IMR-90 (cell line): ENCODE measurements at regions not wholly inside any gene's neighbourhood (a gene's known extent, or its start where the extent isn't known, plus 50 kb on each side); places are given as distances from the start of the nearest gene placed in this dataset.

Source experiments
- ATAC-seq: fragments of 200-7000 bp; cut with Tn5 transposase; 2 replicates; pipeline ENCODE4 v1.9.1; 2020; ENCODE audit warnings: low read depth, mild to moderate bottlenecking, moderate library complexity
- BruUV-seq: library from RNA; stranded (reverse); fragments of 400-500 nt; replicated peaks from 2 replicates; lab custom pipeline; 2021; lab: Mats Ljungman, UMichigan
- CTCF ChIA-PET: fragments of 300-600 bp; formaldehyde crosslinking; extraction: SDS; loops from one replicate; lab custom pipeline; 2021; ENCODE audit warnings: antibody characterized with exemption; lab: Yijun Ruan, JAX
- POLR2A ChIA-PET: fragments of 300-600 bp; sonication (Branson Sonifier 250); formaldehyde crosslinking; loops from one replicate; lab custom pipeline; 2022; ENCODE audit warnings: antibody characterized with exemption; ENCODE audit not compliant: unreplicated experiment; lab: Charles Lee
- DNase-seq: peaks from one replicate; pipeline ENCODE4 v3.0.0; 2013
- H2AFZ ChIP-seq: replicated peaks from 2 replicates; pipeline ENCODE3; 2013; ENCODE audit warnings: low read length, mild to moderate bottlenecking; ENCODE audit not compliant: poor library complexity
- H2AK5ac ChIP-seq: 2 replicates; pipeline ENCODE4 v1.6.1; 2013; ENCODE audit warnings: low read depth, low read length, inconsistent platforms
- H2AK9ac ChIP-seq: replicated peaks from 2 replicates; pipeline ENCODE3; 2013; ENCODE audit warnings: mild to moderate bottlenecking, low read depth, low read length, moderate library complexity; ENCODE audit not compliant: poor library complexity
- H2BK120ac ChIP-seq: 2 replicates; pipeline ENCODE4 v1.6.1; 2013; ENCODE audit warnings: low read depth, low read length, inconsistent platforms
- H2BK15ac ChIP-seq: 3 replicates; pipeline ENCODE4 v1.6.1; 2013; ENCODE audit warnings: low read depth, low read length, inconsistent platforms
- H2BK20ac ChIP-seq: 2 replicates; pipeline ENCODE4 v1.6.1; 2013; ENCODE audit warnings: low read depth, mild to moderate bottlenecking, inconsistent platforms, low read length, moderate library complexity
- H2BK5ac ChIP-seq: 2 replicates; pipeline ENCODE4 v1.6.1; 2013; ENCODE audit warnings: mild to moderate bottlenecking, low read depth, low read length, inconsistent platforms; ENCODE audit not compliant: poor library complexity, severe bottlenecking
- H3K14ac ChIP-seq: replicated peaks from 2 replicates; pipeline ENCODE4 v1.6.1; 2013; ENCODE audit warnings: low read depth, low read length, inconsistent platforms
- H3K18ac ChIP-seq: 2 replicates; pipeline ENCODE4 v1.6.1; 2013; ENCODE audit warnings: low read depth, low read length, control low read depth
- H3K23ac ChIP-seq: 2 replicates; pipeline ENCODE4 v1.6.1; 2013; ENCODE audit warnings: low read depth, low read length, inconsistent platforms
- H3K27ac ChIP-seq: 2 replicates; pipeline ENCODE4 v1.5.1; 2013; ENCODE audit warnings: mild to moderate bottlenecking, control low read depth, low read length; ENCODE audit not compliant: insufficient read depth
- H3K27me3 ChIP-seq: 2 replicates; pipeline ENCODE4 v1.6.1; 2013; ENCODE audit warnings: low read length; ENCODE audit not compliant: control insufficient read depth, insufficient read depth
- H3K36me3 ChIP-seq: 2 replicates; pipeline ENCODE4 v1.6.1; 2013; ENCODE audit warnings: low read length, mixed read lengths; ENCODE audit not compliant: control insufficient read depth, insufficient read depth
- H3K4ac ChIP-seq: 2 replicates; pipeline ENCODE4 v1.6.1; 2013; ENCODE audit warnings: low read depth, low read length, inconsistent platforms
- H3K4me1 ChIP-seq: 2 replicates; pipeline ENCODE4 v1.6.1; 2013; ENCODE audit warnings: low read length, mixed read lengths; ENCODE audit not compliant: control insufficient read depth, insufficient read depth
- H3K4me2 ChIP-seq: 2 replicates; pipeline ENCODE4 v1.6.1; 2013; ENCODE audit warnings: low read depth, mild to moderate bottlenecking, control low read depth, low read length, moderate library complexity
- H3K4me3 ChIP-seq: 2 replicates; pipeline ENCODE4 v1.5.1; 2013; ENCODE audit warnings: low read depth, mild to moderate bottlenecking, control low read depth, low read length, moderate library complexity; ENCODE audit not compliant: insufficient read depth
- H3K56ac ChIP-seq: 2 replicates; pipeline ENCODE4 v1.6.1; 2013; ENCODE audit warnings: low read length, inconsistent platforms; ENCODE audit not compliant: insufficient read depth; ENCODE audit errors: extremely low read depth
- H3K79me1 ChIP-seq, 2 experiments: 2 replicates each; pipeline ENCODE4 v1.6.1; 2013; ENCODE audit warnings: low read length in 2 of 2, inconsistent platforms in 1 of 2, low read depth in 1 of 2
- H3K9ac ChIP-seq: 2 replicates; pipeline ENCODE4 v1.6.1; 2013; ENCODE audit warnings: low read depth, low read length, control low read depth
- H3K9me1 ChIP-seq: 2 replicates; pipeline ENCODE4 v1.6.1; 2013; ENCODE audit warnings: low read length, inconsistent platforms; ENCODE audit not compliant: insufficient read depth
- H3K9me3 ChIP-seq: 2 replicates; pipeline ENCODE4 v1.6.1; 2013; ENCODE audit warnings: low read length; ENCODE audit not compliant: control insufficient read depth, insufficient read depth
- H4K20me1 ChIP-seq: 2 replicates; pipeline ENCODE4 v1.6.1; 2013; ENCODE audit warnings: low read length, inconsistent platforms; ENCODE audit not compliant: insufficient read depth
- H4K5ac ChIP-seq: 2 replicates; pipeline ENCODE4 v1.6.1; 2013; ENCODE audit warnings: mild to moderate bottlenecking, low read depth, low read length, control low read depth
- H4K8ac ChIP-seq, 2 experiments: 2 replicates each; pipeline ENCODE4 v1.6.1; 2013; ENCODE audit warnings: low read depth in 2 of 2, low read length in 2 of 2, control low read depth in 1 of 2, inconsistent platforms in 1 of 2
- H4K91ac ChIP-seq: 2 replicates; pipeline ENCODE4 v1.6.1; 2013; ENCODE audit warnings: low read depth, low read length, inconsistent platforms; ENCODE audit not compliant: insufficient read depth
- BHLHE40 ChIP-seq: fragments of 150-350 bp; IDR thresholded peaks from 2 replicates; pipeline ENCODE4 v1.6.1; 2016; ENCODE audit warnings: mild to moderate bottlenecking, low read depth, low read length
- MXI1 ChIP-seq: IDR thresholded peaks from 2 replicates; pipeline ENCODE4 v1.6.1; 2012; ENCODE audit warnings: low read depth, mild to moderate bottlenecking, low read length, moderate library complexity, borderline replicate concordance
- NFE2L2 ChIP-seq: fragments of 150-350 bp; IDR thresholded peaks from 2 replicates; pipeline ENCODE4 v1.6.1; 2016; ENCODE audit warnings: low read depth, mild to moderate bottlenecking, low read length
- RAD21 ChIP-seq: IDR thresholded peaks from 2 replicates; pipeline ENCODE4 v1.6.1; 2012; ENCODE audit warnings: low read length, improper control_type of control experiment
- RCOR1 ChIP-seq: IDR thresholded peaks from 2 replicates; pipeline ENCODE4 v1.6.1; 2012; ENCODE audit warnings: mild to moderate bottlenecking, low read length, improper control_type of control experiment; ENCODE audit not compliant: insufficient replicate concordance
- SMC3 ChIP-seq: fragments of 150-350 bp; IDR thresholded peaks from 2 replicates; pipeline ENCODE4 v1.6.1; 2016; ENCODE audit warnings: low read depth, mild to moderate bottlenecking, antibody characterized with exemption, low read length, moderate library complexity
- USF2 ChIP-seq: fragments of 150-350 bp; IDR thresholded peaks from 2 replicates; pipeline ENCODE4 v1.6.1; 2017; ENCODE audit warnings: mild to moderate bottlenecking, antibody characterized with exemption, low read length, low read depth
- WGBS, 2 experiments: methylation state at CpG; one replicate each; pipeline versions ENCODE4 v1.1.5 to v1.1.7; 2013; ENCODE audit warnings: missing lambda C conversion rate in 2 of 2; ENCODE audit not compliant: insufficient read length in 1 of 2; ENCODE audit errors: extremely low coverage in 2 of 2; 5-methylcytosine and 5-hydroxymethylcytosine counted together
- dilution Hi-C: fragments of 300-500 bp; cut with HindIII; formaldehyde crosslinking; loops from one replicate; pipeline ENCODE4 v1.14.3; 2018; ENCODE audit warnings: low sequenced_read_pairs; ENCODE audit not compliant: unreplicated experiment
- in situ Hi-C: fragments of 300-500 bp; cut with MboI; formaldehyde crosslinking; loops from 3 replicates; pipeline ENCODE4 v1.14.3; 2019; ENCODE audit warnings: low sequenced_read_pairs, inconsistent platforms, mixed read lengths
- intact Hi-C: fragments of 100-400 bp; cut with micrococcal nuclease; formaldehyde crosslinking; loops from 2 replicates; pipeline ENCODE4 v1.10.0; 2022
- TF ChIP-seq, protein P1 (sequence below): conservative IDR thresholded peaks from 2 replicates; pipeline ENCODE4 v1.5.1; 2012; ENCODE audit warnings: mild to moderate bottlenecking, low read depth, low read length, improper control_type of control experiment

- Histone ChIP-seq H2AFZ (no peak overlapping the region), H3K18ac (no peak overlapping the region), H2BK5ac (no peak overlapping the region), H3K23ac (no peak overlapping the region), H2AK9ac (no peak overlapping the region), H3K14ac (no peak overlapping the region), H3K4ac (no peak overlapping the region), H3K9me1 (no peaks in the 10 kb centered on the region), H3K9ac (no peak overlapping the region), H3K27me3 (peaks cover 8% of the 10 kb centered on the region), H3K36me3 (no peaks in the 10 kb centered on the region), H4K20me1 (no peaks in the 10 kb centered on the region), H2BK20ac (no peak overlapping the region), H2BK120ac (no peak overlapping the region), H3K56ac (no peak overlapping the region), H3K27ac (no peak overlapping the region), H4K8ac (no peak overlapping the region), H2AK5ac (no peak overlapping the region), H3K4me1 (no peaks in the 10 kb centered on the region), H3K9me3 (no peaks in the 10 kb centered on the region), H2BK15ac (no peak overlapping the region), H3K4me3 (no peak overlapping the region), H4K91ac (no peak overlapping the region), H3K79me1 (no peaks in the 10 kb centered on the region), H3K4me2 (no peak overlapping the region), H4K5ac (no peak overlapping the region)
- no peak for TF ChIP-seq RCOR1
- TF ChIP-seq MXI1, result no peak
- no peak for TF ChIP-seq RAD21
- no peak for TF ChIP-seq SMC3
- no peak for TF ChIP-seq USF2
- TF ChIP-seq NFE2L2, result no peak
- no peak for TF ChIP-seq BHLHE40
- TF ChIP-seq, protein P1, sequence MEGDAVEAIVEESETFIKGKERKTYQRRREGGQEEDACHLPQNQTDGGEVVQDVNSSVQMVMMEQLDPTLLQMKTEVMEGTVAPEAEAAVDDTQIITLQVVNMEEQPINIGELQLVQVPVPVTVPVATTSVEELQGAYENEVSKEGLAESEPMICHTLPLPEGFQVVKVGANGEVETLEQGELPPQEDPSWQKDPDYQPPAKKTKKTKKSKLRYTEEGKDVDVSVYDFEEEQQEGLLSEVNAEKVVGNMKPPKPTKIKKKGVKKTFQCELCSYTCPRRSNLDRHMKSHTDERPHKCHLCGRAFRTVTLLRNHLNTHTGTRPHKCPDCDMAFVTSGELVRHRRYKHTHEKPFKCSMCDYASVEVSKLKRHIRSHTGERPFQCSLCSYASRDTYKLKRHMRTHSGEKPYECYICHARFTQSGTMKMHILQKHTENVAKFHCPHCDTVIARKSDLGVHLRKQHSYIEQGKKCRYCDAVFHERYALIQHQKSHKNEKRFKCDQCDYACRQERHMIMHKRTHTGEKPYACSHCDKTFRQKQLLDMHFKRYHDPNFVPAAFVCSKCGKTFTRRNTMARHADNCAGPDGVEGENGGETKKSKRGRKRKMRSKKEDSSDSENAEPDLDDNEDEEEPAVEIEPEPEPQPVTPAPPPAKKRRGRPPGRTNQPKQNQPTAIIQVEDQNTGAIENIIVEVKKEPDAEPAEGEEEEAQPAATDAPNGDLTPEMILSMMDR, result no peak
- no peak for DNase-seq
- intact Hi-C loops (no loop called here), in situ Hi-C loops (no loop called here), dilution Hi-C loops (no loop called here)
- ChIA-PET POLR2A (no interaction called here), CTCF (no interaction called here)
- ATAC-seq, result no peak
- WGBS, 2 experiments, result 40% methylated on average over 1 of the region's 4 CpGs; no CpG with 5 or more reads in 1 of the 2 experiments
- BruUV-seq, result no TSS peak
Observed at GRCh38 chr2:236786751-236787150, 217.1 kb downstream of the ACKR3 start.
